ENCODE measurements at regions not wholly inside any gene's neighbourhood (a gene's known extent, or its start where the extent isn't known, plus 50 kb on each side); places are given as distances from the start of the nearest gene placed in this dataset.

- H3K23ac ChIP-seq (ENCODE audit: low read depth, low read length): no peak overlapping the region
- no peak overlapping the region for H3K4me3 ChIP-seq (ENCODE audit: insufficient read depth, low read depth, low read length)
- no peaks in the 10 kb centered on the region for H3K4me1 ChIP-seq (ENCODE audit: control insufficient read depth, insufficient read depth, low read length)
- no peak for ATAC-seq (ENCODE audit: low read depth)
- no peak overlapping the region for H4K5ac ChIP-seq (ENCODE audit: low read depth, low read length)
- no peak overlapping the region for H2BK5ac ChIP-seq (ENCODE audit: low read depth, low read length, poor library complexity, severe bottlenecking)
- no peak overlapping the region for H4K8ac ChIP-seq (ENCODE audit: low read depth in 2 of 2, low read length in 2 of 2)
- H3K14ac ChIP-seq (replicated peaks; ENCODE audit: low read depth, low read length): no peak overlapping the region
- H4K20me1 ChIP-seq (ENCODE audit: insufficient read depth, low read length): no peaks in the 10 kb centered on the region
- intact Hi-C loops (cut with micrococcal nuclease) (loop anchor here (10.0 kb wide), 1 partner anchor 371 kb away; no protein-coding TSS in a partner anchor), dilution Hi-C loops (cut with HindIII; ENCODE audit: low sequenced_read_pairs, unreplicated experiment) (no loop called here), in situ Hi-C loops (cut with MboI; ENCODE audit: low sequenced_read_pairs) (no loop called here)
- CTCF ChIA-PET: no interaction called here
- TF ChIP-seq CTCF (conservative IDR thresholded peaks at IDR 0.05; ENCODE audit: low read depth, low read length): no peak
- TF ChIP-seq FOS (IDR thresholded peaks at IDR 0.05; ENCODE audit: low read depth, low read length): no peak
- no peaks in the 10 kb centered on the region for H3K9me3 ChIP-seq (ENCODE audit: control insufficient read depth, insufficient read depth, low read length)
- H3K56ac ChIP-seq (ENCODE audit: extremely low read depth, insufficient read depth, low read length): no peak overlapping the region
- no peak overlapping the region for H3K18ac ChIP-seq (ENCODE audit: low read depth, low read length)
- no peaks in the 10 kb centered on the region for H3K9me1 ChIP-seq (ENCODE audit: insufficient read depth, low read length)
- no peak overlapping the region for H2AK9ac ChIP-seq (replicated peaks; ENCODE audit: low read depth, low read length, poor library complexity)
- no peak for DNase-seq
- no peak overlapping the region for H2BK120ac ChIP-seq (ENCODE audit: low read depth, low read length)
- no peak overlapping the region for H3K9ac ChIP-seq (ENCODE audit: low read depth, low read length)
- no TSS peak for BruUV-seq (replicated peaks)
- no peak overlapping the region for H3K4ac ChIP-seq (ENCODE audit: low read depth, low read length)
- no peak overlapping the region for H4K91ac ChIP-seq (ENCODE audit: insufficient read depth, low read depth, low read length)
- H3K4me2 ChIP-seq (ENCODE audit: low read depth, low read length): no peak overlapping the region
- no peak overlapping the region for H2BK15ac ChIP-seq (ENCODE audit: low read depth, low read length)
- no peaks in the 10 kb centered on the region for H3K36me3 ChIP-seq (ENCODE audit: control insufficient read depth, insufficient read depth, low read length)
- H3K27me3 ChIP-seq (ENCODE audit: control insufficient read depth, insufficient read depth, low read length): no peaks in the 10 kb centered on the region; the same call in 1 of the 2 replicates
- no peaks in the 10 kb centered on the region for H3K79me1 ChIP-seq (ENCODE audit: low read depth in 1 of 2, low read length in 2 of 2)
- POLR2A ChIA-PET (ENCODE audit: unreplicated experiment): no interaction called here
- no peak overlapping the region for H3K27ac ChIP-seq (ENCODE audit: insufficient read depth, low read length)
- H2AK5ac ChIP-seq (ENCODE audit: low read depth, low read length): no peak overlapping the region
- no peak overlapping the region for H2BK20ac ChIP-seq (ENCODE audit: low read depth, low read length)
- no peak overlapping the region for H2AFZ ChIP-seq (replicated peaks; ENCODE audit: low read length, poor library complexity)
Observed at GRCh38 chr3:147185781-147186180, 220.6 kb downstream of the ZIC4 start.
